ENCODE measurements at regions not wholly inside any gene's neighbourhood (a gene's known extent, or its start where the extent isn't known, plus 50 kb on each side); places are given as distances from the start of the nearest gene placed in this dataset.

GRCh38 chr12:123065676-123066383 is 85.1 kb downstream of the PITPNM2 start:
- TF ChIP-seq CTCF (IDR thresholded peaks at IDR 0.05), result no peak
- no peak for TF ChIP-seq POLR2A (IDR thresholded peaks at IDR 0.05)
- no peak for TF ChIP-seq POLR2AphosphoS5 (IDR thresholded peaks at IDR 0.05)
- no peak for TF ChIP-seq EP300 (IDR thresholded peaks at IDR 0.05)

All from upper lobe of left lung (tissue), 4 donors.